Astrocyte (in vitro differentiated cells and primary cell): ENCODE measurements at regions not wholly inside any gene's neighbourhood (a gene's known extent, or its start where the extent isn't known, plus 50 kb on each side); places are given as distances from the start of the nearest gene placed in this dataset.
A peak's percentile ranks its signal among the peaks of the same experiment; 100 is the strongest.

Experiments used
- DNase-seq: peaks from one replicate; pipeline ENCODE4 v3.0.0-alpha.2; 2010; ENCODE audit warnings: low read depth
- FAIRE-seq: peaks from 2 replicates; lab custom pipeline; 2011; peaks lifted over from hg19 to GRCh38; lab: Jason Lieb, UNC
- H2AFZ ChIP-seq: 2 replicates; pipeline ENCODE4 v1.6.0; 2012; ENCODE audit warnings: low read depth, low read length, inconsistent platforms
- H3K27ac ChIP-seq: 2 replicates; pipeline ENCODE4 v1.5.1; 2011; ENCODE audit warnings: low read depth, low read length, inconsistent platforms
- H3K27me3 ChIP-seq: 2 replicates; pipeline ENCODE4 v1.6.0; 2011; ENCODE audit warnings: low read length, inconsistent platforms; ENCODE audit not compliant: insufficient read depth
- H3K36me3 ChIP-seq: 2 replicates; pipeline ENCODE4 v1.5.1; 2011; ENCODE audit warnings: low read length, inconsistent platforms; ENCODE audit not compliant: insufficient read depth
- H3K4me1 ChIP-seq: 2 replicates; pipeline ENCODE4 v1.5.1; 2011; ENCODE audit warnings: low read length, inconsistent platforms; ENCODE audit not compliant: insufficient read depth
- H3K4me2 ChIP-seq: 2 replicates; pipeline ENCODE4 v1.6.0; 2012; ENCODE audit warnings: low read length, inconsistent platforms
- H3K4me3 ChIP-seq: 2 replicates; pipeline ENCODE4 v1.5.1; 2011; ENCODE audit warnings: low read depth, mild to moderate bottlenecking, low read length, inconsistent platforms; ENCODE audit not compliant: insufficient read depth
- H3K79me2 ChIP-seq: 2 replicates; pipeline ENCODE4 v1.6.0; 2012; ENCODE audit warnings: mild to moderate bottlenecking, low read length, inconsistent platforms; ENCODE audit not compliant: insufficient read depth
- H3K9ac ChIP-seq: 2 replicates; pipeline ENCODE4 v1.6.0; 2012; ENCODE audit warnings: mild to moderate bottlenecking, low read length, inconsistent platforms
- H3K9me3 ChIP-seq: 2 replicates; pipeline ENCODE4 v1.5.1; 2012; ENCODE audit warnings: low read depth, mild to moderate bottlenecking, low read length, inconsistent platforms; ENCODE audit not compliant: insufficient read depth
- H4K20me1 ChIP-seq: 2 replicates; pipeline ENCODE4 v1.6.0; 2012; ENCODE audit warnings: low read length, inconsistent platforms; ENCODE audit not compliant: insufficient read depth
- H3K27ac Mint-ChIP-seq: one replicate; pipeline ENCODE4 v1.8.0; 2021; ENCODE audit warnings: mild to moderate bottlenecking, mixed read lengths; ENCODE audit not compliant: unreplicated experiment
- H3K27me3 Mint-ChIP-seq: one replicate; pipeline ENCODE4 v1.8.0; 2021; ENCODE audit warnings: low read depth, mixed read lengths; ENCODE audit not compliant: unreplicated experiment
- H3K36me3 Mint-ChIP-seq: one replicate; pipeline ENCODE4 v1.8.0; 2021; ENCODE audit warnings: low read depth, mixed read lengths; ENCODE audit not compliant: unreplicated experiment
- H3K4me1 Mint-ChIP-seq: one replicate; pipeline ENCODE4 v1.8.0; 2021; ENCODE audit warnings: low read depth, mixed read lengths; ENCODE audit not compliant: unreplicated experiment
- H3K4me3 Mint-ChIP-seq: one replicate; pipeline ENCODE4 v1.8.0; 2021; ENCODE audit warnings: mild to moderate bottlenecking, moderate library complexity, mixed read lengths; ENCODE audit not compliant: unreplicated experiment
- H3K9me3 Mint-ChIP-seq: one replicate; pipeline ENCODE4 v1.8.0; 2021; ENCODE audit warnings: mild to moderate bottlenecking, mixed read lengths; ENCODE audit not compliant: unreplicated experiment
- EZH2 ChIP-seq: IDR thresholded peaks from 2 replicates; pipeline ENCODE4 v1.6.1; 2012; ENCODE audit warnings: mild to moderate bottlenecking, low read length, inconsistent platforms; ENCODE audit not compliant: insufficient read depth
- TF ChIP-seq, protein P1 (sequence below): IDR thresholded peaks from 2 replicates; pipeline ENCODE4 v1.5.1; 2011; ENCODE audit warnings: low read depth, mild to moderate bottlenecking, inconsistent platforms, low read length, moderate library complexity; ENCODE audit not compliant: insufficient read depth

DNA sequence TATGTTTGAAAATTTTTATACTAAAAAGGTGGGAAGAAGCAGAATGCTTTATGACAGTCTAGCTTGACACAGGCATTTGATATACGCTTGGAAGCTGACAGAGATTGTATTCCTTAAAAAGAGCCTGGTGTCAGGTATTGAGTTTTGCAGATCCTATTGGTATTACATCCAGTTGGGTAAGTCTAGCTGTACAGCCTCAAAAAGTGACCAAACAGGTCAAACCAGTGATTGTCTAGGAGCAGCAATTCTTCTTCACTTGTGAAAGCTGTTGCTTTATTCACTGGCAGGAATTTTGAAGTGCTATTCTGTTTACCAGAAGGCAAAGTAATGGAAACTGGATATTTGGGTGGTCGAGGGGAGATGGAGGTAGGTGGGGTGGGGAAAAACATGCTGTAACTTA is 77.5 kb downstream of the UCHL1 start:
- Histone ChIP-seq H3K36me3 (no peaks in the 10 kb centered on the region), H3K4me2 (no peak overlapping the region), H3K79me2 (no peaks in the 10 kb centered on the region), H3K4me3 (no peak overlapping the region), H4K20me1 (no peaks in the 10 kb centered on the region), H3K27me3 (no peaks in the 10 kb centered on the region), H3K9me3 (no peaks in the 10 kb centered on the region), H3K9ac (no peak overlapping the region), H3K27ac (no peak overlapping the region), H3K4me1 (no peaks in the 10 kb centered on the region), H2AFZ (no peak overlapping the region)
- no peaks in the 10 kb centered on the region for H3K36me3 Mint-ChIP-seq
- FAIRE-seq, result no peak
- no peak for TF ChIP-seq EZH2
- TF ChIP-seq, protein P1, sequence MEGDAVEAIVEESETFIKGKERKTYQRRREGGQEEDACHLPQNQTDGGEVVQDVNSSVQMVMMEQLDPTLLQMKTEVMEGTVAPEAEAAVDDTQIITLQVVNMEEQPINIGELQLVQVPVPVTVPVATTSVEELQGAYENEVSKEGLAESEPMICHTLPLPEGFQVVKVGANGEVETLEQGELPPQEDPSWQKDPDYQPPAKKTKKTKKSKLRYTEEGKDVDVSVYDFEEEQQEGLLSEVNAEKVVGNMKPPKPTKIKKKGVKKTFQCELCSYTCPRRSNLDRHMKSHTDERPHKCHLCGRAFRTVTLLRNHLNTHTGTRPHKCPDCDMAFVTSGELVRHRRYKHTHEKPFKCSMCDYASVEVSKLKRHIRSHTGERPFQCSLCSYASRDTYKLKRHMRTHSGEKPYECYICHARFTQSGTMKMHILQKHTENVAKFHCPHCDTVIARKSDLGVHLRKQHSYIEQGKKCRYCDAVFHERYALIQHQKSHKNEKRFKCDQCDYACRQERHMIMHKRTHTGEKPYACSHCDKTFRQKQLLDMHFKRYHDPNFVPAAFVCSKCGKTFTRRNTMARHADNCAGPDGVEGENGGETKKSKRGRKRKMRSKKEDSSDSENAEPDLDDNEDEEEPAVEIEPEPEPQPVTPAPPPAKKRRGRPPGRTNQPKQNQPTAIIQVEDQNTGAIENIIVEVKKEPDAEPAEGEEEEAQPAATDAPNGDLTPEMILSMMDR, result no peak
- H3K9me3 Mint-ChIP-seq, result no peaks in the 10 kb centered on the region
- DNase-seq, result no peak
- peaks cover 6% of the 10 kb centered on the region for H3K4me1 Mint-ChIP-seq
- no peak overlapping the region for H3K27ac Mint-ChIP-seq
- H3K27me3 Mint-ChIP-seq, result peaks cover 4% of the 10 kb centered on the region
- H3K4me3 Mint-ChIP-seq, result no peak overlapping the region

DNA sequence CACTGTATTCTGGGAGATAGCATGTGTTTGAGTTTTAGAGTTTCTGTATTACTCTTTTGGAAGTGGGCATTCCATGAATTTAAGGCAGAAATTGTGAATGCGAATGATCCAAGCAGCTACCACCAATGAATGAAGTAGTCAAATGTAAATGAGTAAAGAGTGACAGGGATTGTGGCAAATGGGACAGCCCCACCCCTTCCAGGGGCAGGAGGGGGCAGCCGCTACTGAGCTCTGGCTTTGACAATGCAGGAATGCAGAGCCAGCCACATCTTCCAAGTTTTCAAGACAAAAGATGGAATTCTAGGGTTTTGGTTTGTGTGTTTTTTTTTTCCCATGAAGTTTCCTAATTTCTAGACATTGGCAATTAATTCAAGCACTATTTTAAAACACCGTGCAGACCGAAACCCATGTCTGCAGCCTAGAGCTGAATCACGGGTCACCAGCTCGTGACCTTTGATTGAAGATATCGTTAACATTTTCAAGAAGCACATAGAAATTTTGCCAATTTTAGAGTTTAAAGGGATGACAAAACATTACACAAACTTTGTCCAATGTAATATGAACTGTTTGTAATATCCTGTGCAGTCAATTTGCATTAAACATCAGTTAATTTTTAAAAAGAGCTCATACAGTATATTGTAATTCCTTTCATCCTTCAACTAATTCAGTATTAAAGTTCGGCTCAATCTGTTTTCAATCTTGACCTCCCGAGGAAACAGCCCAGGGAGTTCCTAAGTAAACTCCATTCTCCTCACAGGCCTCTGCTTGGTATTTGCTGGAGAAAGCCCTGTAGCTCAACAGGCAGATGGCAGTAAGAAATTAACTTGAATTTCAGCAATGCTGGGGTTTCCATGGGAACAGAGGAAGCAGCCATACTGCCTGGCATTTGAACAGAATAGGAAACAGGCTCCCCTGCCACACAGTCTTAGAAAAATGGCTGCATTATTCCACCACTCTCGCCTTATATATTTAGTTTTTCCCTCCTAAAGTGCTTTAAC is 83.4 kb downstream of the UCHL1 start:
- peak; percentile 62 for DNase-seq
- no peaks in the 10 kb centered on the region for H3K36me3 Mint-ChIP-seq
- Histone ChIP-seq H3K27me3 (no peaks in the 10 kb centered on the region), H3K79me2 (no peaks in the 10 kb centered on the region), H3K9ac (no peak overlapping the region), H2AFZ (no peak overlapping the region), H3K4me2 (peak overlapping the region; percentile 38), H3K36me3 (no peaks in the 10 kb centered on the region), H3K4me1 (no peaks in the 10 kb centered on the region), H3K9me3 (no peaks in the 10 kb centered on the region), H3K4me3 (no peak overlapping the region), H4K20me1 (no peaks in the 10 kb centered on the region), H3K27ac (no peak overlapping the region)
- TF ChIP-seq, protein P1, result no peak
- H3K27me3 Mint-ChIP-seq, result no peaks in the 10 kb centered on the region
- FAIRE-seq, result no peak
- peaks cover 3% of the 10 kb centered on the region for H3K9me3 Mint-ChIP-seq
- H3K4me3 Mint-ChIP-seq, result no peak overlapping the region
- H3K4me1 Mint-ChIP-seq, result peaks cover 3% of the 10 kb centered on the region
- H3K27ac Mint-ChIP-seq, result peak overlapping the region; percentile 53
